ENCODE measurements at regions not wholly inside any gene's neighbourhood (a gene's known extent, or its start where the extent isn't known, plus 50 kb on each side); places are given as distances from the start of the nearest gene placed in this dataset.

DNA sequence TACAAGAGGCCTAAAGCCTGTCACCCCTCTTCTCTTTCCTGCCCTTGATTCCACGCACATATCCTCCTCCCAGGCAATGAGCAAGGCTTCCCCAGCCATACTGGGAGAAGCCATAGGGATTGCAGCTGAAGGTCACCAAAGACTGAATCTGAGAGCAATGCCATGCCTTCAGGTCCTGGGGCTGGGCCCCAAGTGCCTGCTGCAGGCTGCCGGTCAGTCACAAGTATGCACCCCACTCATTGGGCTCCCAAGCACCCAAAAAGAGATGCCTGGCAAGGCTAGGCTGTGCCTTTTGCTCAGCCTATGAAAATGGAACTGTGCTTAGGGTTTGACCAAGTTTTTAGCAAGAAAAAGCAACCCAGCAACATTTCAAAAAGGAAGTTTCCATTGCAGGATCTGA lies 210.6 kb upstream of the MAMLD1 start:
- TF ChIP-seq, protein P1, sequence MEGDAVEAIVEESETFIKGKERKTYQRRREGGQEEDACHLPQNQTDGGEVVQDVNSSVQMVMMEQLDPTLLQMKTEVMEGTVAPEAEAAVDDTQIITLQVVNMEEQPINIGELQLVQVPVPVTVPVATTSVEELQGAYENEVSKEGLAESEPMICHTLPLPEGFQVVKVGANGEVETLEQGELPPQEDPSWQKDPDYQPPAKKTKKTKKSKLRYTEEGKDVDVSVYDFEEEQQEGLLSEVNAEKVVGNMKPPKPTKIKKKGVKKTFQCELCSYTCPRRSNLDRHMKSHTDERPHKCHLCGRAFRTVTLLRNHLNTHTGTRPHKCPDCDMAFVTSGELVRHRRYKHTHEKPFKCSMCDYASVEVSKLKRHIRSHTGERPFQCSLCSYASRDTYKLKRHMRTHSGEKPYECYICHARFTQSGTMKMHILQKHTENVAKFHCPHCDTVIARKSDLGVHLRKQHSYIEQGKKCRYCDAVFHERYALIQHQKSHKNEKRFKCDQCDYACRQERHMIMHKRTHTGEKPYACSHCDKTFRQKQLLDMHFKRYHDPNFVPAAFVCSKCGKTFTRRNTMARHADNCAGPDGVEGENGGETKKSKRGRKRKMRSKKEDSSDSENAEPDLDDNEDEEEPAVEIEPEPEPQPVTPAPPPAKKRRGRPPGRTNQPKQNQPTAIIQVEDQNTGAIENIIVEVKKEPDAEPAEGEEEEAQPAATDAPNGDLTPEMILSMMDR (IDR thresholded peaks at IDR 0.05) = no peak
- no peak for TF ChIP-seq POLR2A (IDR thresholded peaks at IDR 0.05)
